Mucosa of descending colon (tissue), 3 donors: ENCODE measurements at regions not wholly inside any gene's neighbourhood (a gene's known extent, or its start where the extent isn't known, plus 50 kb on each side); places are given as distances from the start of the nearest gene placed in this dataset.

Source experiments
- ATAC-seq: fragments of 200-7000 bp; cut with Tn5 transposase; one replicate; pipeline ENCODE4 v1.9.1; 2020; ENCODE audit warnings: mild to moderate bottlenecking, moderate library complexity
- DNase-seq, 3 donors: peaks; one replicate each; pipeline ENCODE4 v3.0.0-alpha.2; 2020
- H3K36me3 ChIP-seq: fragments of 200-600 bp; one replicate; pipeline ENCODE4 v1.8.0; 2021; ENCODE audit warnings: low read depth, mild to moderate bottlenecking
- H3K4me1 ChIP-seq: fragments of 200-600 bp; one replicate; pipeline ENCODE4 v1.8.0; 2021; ENCODE audit warnings: low read depth, mild to moderate bottlenecking
- H3K4me3 ChIP-seq: fragments of 200-600 bp; one replicate; pipeline ENCODE4 v1.8.0; 2021; ENCODE audit warnings: mild to moderate bottlenecking
- H3K9me3 ChIP-seq: fragments of 200-600 bp; one replicate; pipeline ENCODE4 v1.8.0; 2021; ENCODE audit warnings: mild to moderate bottlenecking
- CTCF ChIP-seq: fragments of 200-600 bp; IDR thresholded peaks from one replicate; pipeline ENCODE4 v1.8.0; 2022; ENCODE audit warnings: antibody characterized with exemption, mild to moderate bottlenecking
- intact Hi-C, 2 donors: fragments of 100-400 bp; cut with DNase I in 1 of 2; cut with micrococcal nuclease in 1 of 2; formaldehyde crosslinking; loops; one replicate each; pipeline versions ENCODE4 v1.11.0 to v1.11.1; 2022; cut with DNase I, micrococcal nuclease
- donor health status: DM: no; HTN: no; CAD: no; lungs with moderate emphysema.
- donor health status: DM: no; HTN: no; CAD: no.
- donor health status: DM: no; HTN: yes; CAD: no.

GRCh38 chr15:91498749-91499062 is 354.8 kb upstream of the SLCO3A1 start:
- DNase-seq (no peak), ATAC-seq (no peak)
- Histone ChIP-seq H3K4me3 (no peak overlapping the region), H3K36me3 (no peaks in the 10 kb centered on the region), H3K4me1 (peaks cover 7% of the 10 kb centered on the region), H3K9me3 (no peaks in the 10 kb centered on the region)
- intact Hi-C loops, result no loop called here
- TF ChIP-seq CTCF, result no peak

GRCh38 chr15:91499774-91500383 is 353.6 kb upstream of the SLCO3A1 start:
- no peaks in the 10 kb centered on the region for H3K36me3 ChIP-seq
- intact Hi-C loops, result no loop called here
- peaks cover 7% of the 10 kb centered on the region for H3K4me1 ChIP-seq
- no peak for DNase-seq
- no peaks in the 10 kb centered on the region for H3K9me3 ChIP-seq
- TF ChIP-seq CTCF, result no peak
- ATAC-seq, result no peak
- no peak overlapping the region for H3K4me3 ChIP-seq

- intact Hi-C loops, result no loop called here
- no peak for DNase-seq
These were observed 344.9 kb upstream of the SLCO3A1 start for GRCh38 chr15:91508633-91509032.

GRCh38 chr15:91514147-91514546 is 339.4 kb upstream of the SLCO3A1 start:
- intact Hi-C loops, result no loop called here
- ATAC-seq (no peak), DNase-seq (no peak)
- Histone ChIP-seq H3K4me3 (no peak overlapping the region), H3K9me3 (no peaks in the 10 kb centered on the region), H3K4me1 (no peaks in the 10 kb centered on the region), H3K36me3 (no peaks in the 10 kb centered on the region)
- TF ChIP-seq CTCF, result no peak

More at GRCh38 chr15:91508633-91509032, 344.9 kb upstream of the SLCO3A1 start:
- ATAC-seq, result no peak
- no peak for TF ChIP-seq CTCF
- no peaks in the 10 kb centered on the region for H3K4me1 ChIP-seq
- no peaks in the 10 kb centered on the region for H3K9me3 ChIP-seq
- no peak overlapping the region for H3K4me3 ChIP-seq
- no peaks in the 10 kb centered on the region for H3K36me3 ChIP-seq

GRCh38 chr15:91515188-91515754 is 338.2 kb upstream of the SLCO3A1 start:
- Histone ChIP-seq H3K4me1 (no peaks in the 10 kb centered on the region), H3K9me3 (no peaks in the 10 kb centered on the region), H3K4me3 (no peak overlapping the region), H3K36me3 (no peaks in the 10 kb centered on the region)
- no peak for TF ChIP-seq CTCF
- DNase-seq, result peak in 1 of 3 donors; percentile 23
- ATAC-seq, result peak; percentile 74
- intact Hi-C loops, result no loop called here

GRCh38 chr15:91516866-91517265 is 336.6 kb upstream of the SLCO3A1 start:
- intact Hi-C loops, result no loop called here
- peak; percentile 78 for ATAC-seq
- TF ChIP-seq CTCF, result no peak
- DNase-seq, result no peak
- no peaks in the 10 kb centered on the region for H3K9me3 ChIP-seq
- H3K4me1 ChIP-seq, result no peaks in the 10 kb centered on the region
- no peaks in the 10 kb centered on the region for H3K36me3 ChIP-seq
- no peak overlapping the region for H3K4me3 ChIP-seq
